ES-I3 (cell line): ENCODE measurements at regions not wholly inside any gene's neighbourhood (a gene's known extent, or its start where the extent isn't known, plus 50 kb on each side); places are given as distances from the start of the nearest gene placed in this dataset.

Experiments used
- H3K36me3 ChIP-seq: 2 replicates; pipeline ENCODE4 v1.6.1; 2013; ENCODE audit warnings: mild to moderate bottlenecking, low read length, control low read depth, moderate library complexity; ENCODE audit not compliant: insufficient read depth
- H3K4me1 ChIP-seq: 2 replicates; pipeline ENCODE4 v1.6.1; 2013; ENCODE audit warnings: mild to moderate bottlenecking, control low read depth, low read length; ENCODE audit not compliant: insufficient read depth
- H3K9ac ChIP-seq: 2 replicates; pipeline ENCODE4 v1.6.1; 2013; ENCODE audit warnings: low read depth, mild to moderate bottlenecking, low read length, moderate library complexity
- H3K9me3 ChIP-seq: 2 replicates; pipeline ENCODE4 v1.6.1; 2013; ENCODE audit warnings: mild to moderate bottlenecking, low read length, moderate library complexity; ENCODE audit not compliant: control insufficient read depth, insufficient read depth

DNA sequence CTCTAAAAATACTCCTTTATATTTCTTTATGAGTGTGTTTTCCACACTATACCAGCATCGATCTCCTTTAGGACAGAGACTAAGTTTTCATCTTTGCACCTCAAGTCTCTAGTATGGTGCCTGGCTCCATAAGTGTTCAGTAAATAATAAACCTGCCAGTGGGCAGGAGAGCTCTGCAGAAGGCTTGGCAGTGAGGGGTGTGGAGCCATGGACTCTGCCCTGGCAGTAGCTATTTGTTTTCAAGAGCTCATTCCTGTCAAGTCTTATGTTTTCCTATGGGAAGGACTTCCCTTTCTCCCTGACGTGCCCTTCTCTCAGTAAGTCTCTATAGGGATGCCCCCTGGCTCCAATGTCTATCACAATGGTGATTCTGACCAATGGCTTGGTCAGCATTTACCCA lies 252.2 kb downstream of the PIK3R1 start:
- Histone ChIP-seq H3K4me1 (no peaks in the 10 kb centered on the region; the same call in 1 of the 2 replicates), H3K36me3 (no peaks in the 10 kb centered on the region), H3K9ac (no peak overlapping the region), H3K9me3 (no peaks in the 10 kb centered on the region)

DNA sequence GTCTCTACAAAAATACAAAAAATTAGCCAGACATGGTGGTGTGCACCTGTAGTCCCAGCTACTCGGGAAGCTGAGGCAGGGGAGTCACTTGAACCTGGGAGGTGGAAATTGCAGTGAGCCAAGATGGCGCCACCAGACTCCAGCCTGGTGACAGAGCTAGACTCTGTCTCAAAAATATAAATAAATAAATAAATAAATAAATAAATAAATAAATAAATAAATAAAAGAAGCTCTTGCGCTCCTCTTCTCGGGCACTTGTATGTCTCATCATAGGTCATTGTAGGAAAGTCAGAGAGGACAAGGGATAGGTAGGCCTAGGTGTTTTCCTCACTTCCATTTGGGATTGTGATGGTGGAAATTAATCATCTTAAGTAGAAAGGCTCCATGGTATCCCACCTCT lies 252.8 kb downstream of the PIK3R1 start:
- no peaks in the 10 kb centered on the region for H3K9me3 ChIP-seq
- no peaks in the 10 kb centered on the region; the same call in 1 of the 2 replicates for H3K4me1 ChIP-seq
- H3K36me3 ChIP-seq = no peaks in the 10 kb centered on the region
- no peak overlapping the region for H3K9ac ChIP-seq

DNA sequence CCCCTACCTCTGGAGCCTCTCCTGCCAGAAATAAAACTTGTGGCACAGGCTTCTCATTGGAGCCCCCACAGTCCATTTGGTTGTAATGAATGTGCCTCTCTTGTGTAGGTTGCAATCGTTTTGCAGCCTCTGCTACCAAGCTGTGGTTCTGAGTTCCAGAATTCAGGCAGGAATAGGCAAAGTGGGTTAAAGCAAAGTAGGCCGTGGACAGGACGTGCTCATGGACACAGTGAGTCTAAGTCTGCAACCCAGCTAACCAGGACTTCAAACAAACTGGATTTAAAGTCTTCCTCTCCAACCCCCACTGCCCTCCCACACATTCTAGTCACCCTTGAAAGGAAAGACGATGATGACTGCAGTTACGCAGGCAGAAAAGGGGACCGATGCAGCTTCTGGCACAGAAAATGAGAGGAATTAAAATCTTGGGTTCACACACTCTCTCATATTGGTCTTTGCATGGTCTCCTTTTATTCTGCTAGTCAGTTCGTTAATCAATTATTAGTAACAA lies 260.0 kb downstream of the PIK3R1 start:
- Histone ChIP-seq H3K36me3 (no peaks in the 10 kb centered on the region), H3K4me1 (no peaks in the 10 kb centered on the region), H3K9ac (no peak overlapping the region), H3K9me3 (no peaks in the 10 kb centered on the region)

DNA sequence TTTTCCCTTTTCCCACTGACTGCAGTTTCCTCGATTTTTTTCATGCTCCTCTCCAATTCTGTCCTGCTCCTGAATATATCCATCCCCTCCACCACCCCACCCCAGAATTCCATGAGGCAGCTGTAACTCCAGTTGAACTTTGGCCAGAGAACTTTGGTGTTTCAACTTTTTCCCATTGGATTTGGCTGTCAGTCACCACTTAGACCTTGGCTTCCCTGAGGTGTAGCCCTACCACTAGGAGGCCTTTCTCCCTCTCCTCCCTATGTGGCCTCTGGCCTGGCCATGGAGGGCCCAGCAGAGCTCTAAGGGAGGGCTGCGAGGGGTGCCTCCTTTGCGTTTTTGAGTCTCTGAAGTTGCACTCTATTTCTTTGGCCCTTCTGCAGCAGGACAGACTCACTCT lies 261.3 kb downstream of the PIK3R1 start:
- no peaks in the 10 kb centered on the region for H3K9me3 ChIP-seq
- H3K4me1 ChIP-seq = no peaks in the 10 kb centered on the region
- H3K9ac ChIP-seq = no peak overlapping the region
- H3K36me3 ChIP-seq = no peaks in the 10 kb centered on the region

- Histone ChIP-seq H3K9me3 (no peaks in the 10 kb centered on the region), H3K36me3 (no peaks in the 10 kb centered on the region), H3K9ac (no peak overlapping the region), H3K4me1 (no peaks in the 10 kb centered on the region)
These were observed 262.9 kb downstream of the PIK3R1 start for GRCh38 chr5:68478301-68479095.

DNA sequence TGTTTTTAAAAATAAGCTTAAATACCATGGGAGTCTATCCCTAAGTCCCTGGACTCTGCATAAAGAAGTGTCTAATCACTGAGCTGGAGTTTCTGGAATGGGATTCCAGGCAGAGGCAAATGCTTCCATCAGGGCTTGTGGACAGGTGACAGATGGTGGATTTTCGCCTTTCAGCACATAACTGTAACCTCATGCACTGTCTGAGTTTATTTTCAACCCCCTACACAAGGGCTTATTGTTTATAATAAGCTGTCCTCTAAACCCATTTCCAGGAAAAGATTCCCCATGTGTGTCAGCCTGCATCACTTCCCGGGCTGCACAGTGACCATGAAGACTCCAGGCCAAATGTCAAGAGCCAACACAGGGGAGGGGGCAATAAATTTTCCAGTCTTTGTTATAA lies 264.0 kb downstream of the PIK3R1 start:
- Histone ChIP-seq H3K9me3 (no peaks in the 10 kb centered on the region), H3K9ac (no peak overlapping the region), H3K4me1 (no peaks in the 10 kb centered on the region), H3K36me3 (no peaks in the 10 kb centered on the region)

- Histone ChIP-seq H3K4me1 (no peaks in the 10 kb centered on the region), H3K36me3 (no peaks in the 10 kb centered on the region), H3K9ac (no peak overlapping the region), H3K9me3 (no peaks in the 10 kb centered on the region)
These were observed 264.9 kb downstream of the PIK3R1 start for GRCh38 chr5:68480335-68480940.

GRCh38 chr5:68482199-68482598 lies 266.6 kb downstream of the PIK3R1 start:
- H3K4me1 ChIP-seq = no peaks in the 10 kb centered on the region
- H3K9ac ChIP-seq = no peak overlapping the region
- H3K9me3 ChIP-seq = no peaks in the 10 kb centered on the region
- no peaks in the 10 kb centered on the region for H3K36me3 ChIP-seq

- H3K9ac ChIP-seq = no peak overlapping the region
- no peaks in the 10 kb centered on the region for H3K9me3 ChIP-seq
- no peaks in the 10 kb centered on the region for H3K36me3 ChIP-seq
- H3K4me1 ChIP-seq = no peaks in the 10 kb centered on the region
These were observed 268.9 kb downstream of the PIK3R1 start for GRCh38 chr5:68484307-68485068.

- no peak overlapping the region for H3K9ac ChIP-seq
- no peaks in the 10 kb centered on the region for H3K36me3 ChIP-seq
- H3K4me1 ChIP-seq = peaks cover 8% of the 10 kb centered on the region; the same call in 1 of the 2 replicates
- no peaks in the 10 kb centered on the region for H3K9me3 ChIP-seq
These were observed 274.0 kb downstream of the PIK3R1 start for GRCh38 chr5:68489556-68489955.

GRCh38 chr5:68490406-68490805 lies 274.9 kb downstream of the PIK3R1 start:
- peaks cover 8% of the 10 kb centered on the region; the same call in 1 of the 2 replicates for H3K4me1 ChIP-seq
- H3K9ac ChIP-seq = no peak overlapping the region
- no peaks in the 10 kb centered on the region for H3K36me3 ChIP-seq
- H3K9me3 ChIP-seq = 0 out of 2 replicates have a peak, but pooled peaks cover under 1% of the 10 kb centered on the region

- Histone ChIP-seq H3K36me3 (no peaks in the 10 kb centered on the region), H3K4me1 (peaks cover 8% of the 10 kb centered on the region; the same call in 1 of the 2 replicates), H3K9ac (no peak overlapping the region), H3K9me3 (peaks cover 17% of the 10 kb centered on the region)
These were observed 279.2 kb downstream of the PIK3R1 start for GRCh38 chr5:68494771-68495170.

DNA sequence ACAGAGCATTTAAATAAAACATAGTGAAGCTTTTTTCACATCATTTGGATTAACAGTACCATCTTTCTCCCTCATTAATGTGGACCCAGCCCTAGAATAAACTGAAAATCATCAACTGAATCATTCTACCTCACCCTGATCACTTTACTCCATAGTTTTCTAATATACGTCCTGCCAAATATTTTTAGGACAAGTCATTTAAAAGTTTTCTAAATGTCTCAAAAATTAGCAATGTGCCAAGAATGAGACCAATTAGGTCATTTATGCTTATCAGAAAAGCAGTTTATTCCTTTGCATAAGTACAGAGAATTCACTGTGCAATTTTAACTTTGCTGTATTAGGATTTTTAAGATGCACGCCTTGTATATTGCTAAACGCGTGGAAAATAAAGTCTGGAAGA lies 284.4 kb downstream of the PIK3R1 start:
- no peak overlapping the region for H3K9ac ChIP-seq
- peaks cover 17% of the 10 kb centered on the region for H3K9me3 ChIP-seq
- H3K36me3 ChIP-seq = no peaks in the 10 kb centered on the region
- H3K4me1 ChIP-seq = no peaks in the 10 kb centered on the region

DNA sequence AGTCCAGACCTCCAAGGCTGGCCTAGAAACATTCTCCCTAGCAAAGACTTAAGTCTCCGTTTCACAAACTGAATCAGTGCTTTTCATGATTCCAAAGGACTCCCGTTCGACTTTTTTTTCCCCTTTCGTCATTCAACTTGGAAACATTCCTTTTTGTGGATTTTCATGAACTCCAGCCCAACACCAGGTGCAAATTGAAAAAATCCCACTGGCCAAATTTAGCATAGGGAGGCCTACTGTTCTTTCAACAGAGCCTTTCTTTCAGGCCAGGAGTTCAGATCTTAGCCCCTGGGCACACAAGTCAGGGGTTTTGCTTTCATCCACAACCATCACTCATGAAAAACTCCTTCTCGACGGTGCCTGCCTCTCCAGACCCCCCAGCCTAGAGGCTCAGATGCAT lies 285.3 kb downstream of the PIK3R1 start:
- no peaks in the 10 kb centered on the region for H3K36me3 ChIP-seq
- H3K9ac ChIP-seq = no peak overlapping the region
- H3K9me3 ChIP-seq = peaks cover 14% of the 10 kb centered on the region
- H3K4me1 ChIP-seq = no peaks in the 10 kb centered on the region
